Keratinocyte (primary cell): ENCODE measurements at regions not wholly inside any gene's neighbourhood (a gene's known extent, or its start where the extent isn't known, plus 50 kb on each side); places are given as distances from the start of the nearest gene placed in this dataset.

Experiments used
- DNase-seq: peaks from one replicate; pipeline ENCODE4 v3.0.0-alpha.2; 2011; ENCODE audit warnings: low read depth, missing footprints, low spot score
- FAIRE-seq: peaks from 2 replicates; lab custom pipeline; 2011; peaks lifted over from hg19 to GRCh38; lab: Jason Lieb, UNC
- H2AFZ ChIP-seq: 2 replicates; pipeline ENCODE4 v1.6.0; 2012; ENCODE audit warnings: low read length, control low read depth, inconsistent platforms; ENCODE audit not compliant: control insufficient read depth
- H3K27ac ChIP-seq: 2 replicates; pipeline ENCODE4 v1.5.1; 2011; ENCODE audit warnings: low read length; ENCODE audit not compliant: control insufficient read depth, insufficient read depth
- H3K27me3 ChIP-seq: 3 replicates; pipeline ENCODE4 v1.6.0; 2011; ENCODE audit warnings: low read length; ENCODE audit not compliant: control insufficient read depth, insufficient read depth; ENCODE audit errors: extremely low read depth
- H3K36me3 ChIP-seq, 2 experiments: 2 replicates in 1 of 2; 3 replicates in 1 of 2; pipeline ENCODE4 v1.5.1; 2011; ENCODE audit warnings: low read length in 2 of 2, mild to moderate bottlenecking in 1 of 2; ENCODE audit not compliant: control insufficient read depth in 2 of 2, insufficient read depth in 2 of 2; ENCODE audit errors: extremely low read depth in 1 of 2
- H3K4me1 ChIP-seq: 3 replicates; pipeline ENCODE4 v1.5.1; 2011; ENCODE audit warnings: low read length; ENCODE audit not compliant: control insufficient read depth, insufficient read depth; ENCODE audit errors: extremely low read depth
- H3K4me2 ChIP-seq: 3 replicates; pipeline ENCODE4 v1.6.0; 2011; ENCODE audit warnings: low read depth, low read length; ENCODE audit not compliant: control insufficient read depth, insufficient read depth; ENCODE audit errors: extremely low read depth
- H3K4me3 ChIP-seq, 3 experiments: fragments of 200-600 bp in 1 of 3; sonication (generic) in 1 of 3; 2 replicates in 2 of 3; 3 replicates in 1 of 3; pipeline ENCODE4 v1.5.1; 2011 to 2016; ENCODE audit warnings: low read length in 3 of 3, mild to moderate bottlenecking in 3 of 3, control low read depth in 2 of 3, inconsistent platforms in 1 of 3, low read depth in 1 of 3, mixed read lengths in 1 of 3, mixed run types in 1 of 3, moderate library complexity in 1 of 3; ENCODE audit not compliant: control insufficient read depth in 2 of 3, insufficient read depth in 2 of 3; ENCODE audit errors: extremely low read depth in 1 of 3
- H3K79me2 ChIP-seq: 2 replicates; pipeline ENCODE4 v1.6.0; 2012; ENCODE audit warnings: low read length; ENCODE audit not compliant: control insufficient read depth, insufficient read depth
- H3K9ac ChIP-seq: 3 replicates; pipeline ENCODE4 v1.6.0; 2011; ENCODE audit warnings: low read length; ENCODE audit not compliant: control insufficient read depth, insufficient read depth; ENCODE audit errors: extremely low read depth
- H3K9me1 ChIP-seq: 3 replicates; pipeline ENCODE4 v1.6.0; 2011; ENCODE audit warnings: low read length; ENCODE audit not compliant: control insufficient read depth, insufficient read depth; ENCODE audit errors: extremely low read depth
- H3K9me3 ChIP-seq: 2 replicates; pipeline ENCODE4 v1.5.1; 2012; ENCODE audit warnings: low read depth, low read length; ENCODE audit not compliant: control insufficient read depth
- H4K20me1 ChIP-seq: 3 replicates; pipeline ENCODE4 v1.6.0; 2011; ENCODE audit warnings: low read length; ENCODE audit not compliant: control insufficient read depth, insufficient read depth; ENCODE audit errors: extremely low read depth
- CTCF ChIP-seq, 3 experiments: IDR thresholded peaks in 1 of 3; conservative IDR thresholded peaks in 1 of 3; optimal IDR thresholded peaks in 1 of 3; 2 replicates in 2 of 3; 3 replicates in 1 of 3; pipeline versions ENCODE3 to v1.5.1; 2011; ENCODE audit warnings: low read length in 3 of 3, mild to moderate bottlenecking in 3 of 3, moderate library complexity in 2 of 3, control low read depth in 1 of 3, inconsistent platforms in 1 of 3; ENCODE audit not compliant: insufficient read depth in 2 of 3; ENCODE audit errors: extremely low read depth in 1 of 3
- EZH2 ChIP-seq: IDR thresholded peaks from one replicate; pipeline ENCODE4 v1.6.1; 2012; ENCODE audit warnings: inconsistent platforms, mild to moderate bottlenecking, low read length, moderate library complexity
- dilution Hi-C: fragments of 300-500 bp; cut with MboI; formaldehyde crosslinking; loops from one replicate; pipeline ENCODE4 v1.7.0; 2020; ENCODE audit warnings: low sequenced_read_pairs; ENCODE audit not compliant: extremely low pct_ligation_motif_present

GRCh38 chr15:36499412-36500389 lies 79.7 kb upstream of the CDIN1 start:
- TF ChIP-seq CTCF (optimal IDR thresholded peaks at IDR 0.05 in 1 of 3, IDR thresholded peaks at IDR 0.05 in 1 of 3, conservative IDR thresholded peaks at IDR 0.05 in 1 of 3; ENCODE audit: extremely low read depth in 1 of 3, insufficient read depth in 2 of 3, low read length in 3 of 3) (no peak), EZH2 (no peak)
- FAIRE-seq (no peak), DNase-seq (no peak)
- H4K20me1 ChIP-seq = no peaks in the 10 kb centered on the region
- H3K9me1 ChIP-seq = no peaks in the 10 kb centered on the region
- H3K4me2 ChIP-seq = no peak overlapping the region
- dilution Hi-C loops = no loop called here
- no peak overlapping the region for H3K4me3 ChIP-seq
- no peak overlapping the region for H3K9ac ChIP-seq
- H3K9me3 ChIP-seq = no peaks in the 10 kb centered on the region
- H3K36me3 ChIP-seq = no peaks in the 10 kb centered on the region
- no peak overlapping the region for H3K27ac ChIP-seq
- no peak overlapping the region for H2AFZ ChIP-seq
- H3K79me2 ChIP-seq = no peaks in the 10 kb centered on the region
- H3K4me1 ChIP-seq = no peaks in the 10 kb centered on the region
- H3K27me3 ChIP-seq = no peaks in the 10 kb centered on the region

- H4K20me1 ChIP-seq = no peaks in the 10 kb centered on the region
- no peaks in the 10 kb centered on the region for H3K79me2 ChIP-seq
- no peak overlapping the region for H3K9ac ChIP-seq
- H3K9me1 ChIP-seq = no peaks in the 10 kb centered on the region
- no peaks in the 10 kb centered on the region for H3K36me3 ChIP-seq
- H3K9me3 ChIP-seq = no peaks in the 10 kb centered on the region
- no peak overlapping the region for H3K27ac ChIP-seq
- H2AFZ ChIP-seq = no peak overlapping the region
- TF ChIP-seq EZH2 (no peak), CTCF (optimal IDR thresholded peaks at IDR 0.05 in 1 of 3, IDR thresholded peaks at IDR 0.05 in 1 of 3, conservative IDR thresholded peaks at IDR 0.05 in 1 of 3; ENCODE audit: extremely low read depth in 1 of 3, insufficient read depth in 2 of 3, low read length in 3 of 3) (peak; percentile 70 to 76 (median 74))
- dilution Hi-C loops = no loop called here
- H3K4me1 ChIP-seq = no peaks in the 10 kb centered on the region
- FAIRE-seq (peak; percentile 73), DNase-seq (no peak)
- no peak overlapping the region for H3K4me2 ChIP-seq
- H3K4me3 ChIP-seq = no peak overlapping the region
- no peaks in the 10 kb centered on the region for H3K27me3 ChIP-seq
Measured at GRCh38 chr15:36501063-36501678, 78.3 kb upstream of the CDIN1 start.
